OCI-M2 (cell line): ENCODE measurements at regions not wholly inside any gene's neighbourhood (a gene's known extent, or its start where the extent isn't known, plus 50 kb on each side); places are given as distances from the start of the nearest gene placed in this dataset.
"Not testable (repeated sequence)": the region's sequence is repeated elsewhere in the genome, so short reads cannot be mapped to it uniquely, and the experiment has no call there.

ENCODE experiments used
- DNase-seq: peaks from one replicate; lab custom pipeline; 2025; ENCODE audit not compliant: unreplicated experiment; lab: John Stamatoyannopoulos, UW

- no peak for DNase-seq
Observed at GRCh38 chrX:36642052-36642451, 366.1 kb upstream of the FAM47C start.

DNA sequence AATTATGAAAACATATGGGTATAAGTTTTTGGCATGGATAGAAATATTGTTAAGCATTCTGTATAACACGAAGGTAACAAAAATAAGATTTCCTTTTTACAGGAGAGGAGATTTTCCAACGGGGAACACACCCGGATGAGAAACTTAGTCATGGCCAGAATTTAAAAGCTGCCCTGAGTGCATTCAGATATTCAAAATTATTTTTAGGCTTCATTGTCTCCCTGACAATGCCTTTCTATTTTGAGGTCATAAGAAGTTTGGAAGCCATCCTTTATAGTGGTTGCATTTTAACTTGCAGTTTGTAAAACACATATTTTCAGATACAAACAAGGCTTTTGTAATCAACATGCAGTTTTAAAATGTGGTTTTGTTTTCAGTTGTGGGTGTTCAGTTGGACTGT is 357.5 kb upstream of the FAM47C start:
- no peak for DNase-seq

DNA sequence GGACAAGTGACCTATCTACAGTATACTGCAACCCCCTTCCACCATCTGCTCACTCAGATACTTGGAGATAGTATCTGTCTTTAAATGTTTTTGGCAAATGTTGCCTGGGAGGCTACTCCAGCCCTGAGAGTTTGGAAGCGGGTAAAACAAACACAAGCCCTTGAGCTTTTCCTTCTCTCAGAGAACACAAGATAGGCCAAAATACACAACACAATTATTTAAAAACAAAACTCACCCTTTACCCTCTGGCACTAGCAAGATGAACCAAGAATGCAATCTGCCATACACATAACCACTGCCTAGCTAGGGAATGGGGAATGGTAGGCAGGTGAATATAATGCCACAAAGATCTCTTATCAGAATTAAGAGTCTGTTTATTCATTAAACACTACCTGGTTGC is 324.7 kb upstream of the FAM47C start:
- no peak for DNase-seq

DNA sequence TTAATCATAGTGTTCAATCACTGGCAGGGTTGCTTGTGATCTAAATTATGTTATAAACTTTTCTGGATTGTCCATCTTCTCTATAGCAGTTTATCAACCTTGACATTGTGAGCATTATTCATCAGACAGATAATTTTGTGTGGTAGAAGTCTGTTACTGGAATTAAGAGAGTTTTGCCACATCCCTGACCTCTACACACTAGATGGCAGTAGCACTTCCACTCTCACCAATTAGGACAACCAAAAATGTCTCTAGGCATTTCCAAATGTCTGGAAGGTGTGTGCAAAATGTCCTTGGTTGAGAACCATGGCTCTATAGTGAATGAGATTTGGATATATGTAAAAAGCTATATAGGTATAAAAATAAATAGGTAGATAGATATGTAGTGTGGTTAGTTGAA is 324.1 kb upstream of the FAM47C start:
- no peak for DNase-seq

GRCh38 chrX:36721990-36722389 is 286.2 kb upstream of the FAM47C start:
- no peak for DNase-seq

DNA sequence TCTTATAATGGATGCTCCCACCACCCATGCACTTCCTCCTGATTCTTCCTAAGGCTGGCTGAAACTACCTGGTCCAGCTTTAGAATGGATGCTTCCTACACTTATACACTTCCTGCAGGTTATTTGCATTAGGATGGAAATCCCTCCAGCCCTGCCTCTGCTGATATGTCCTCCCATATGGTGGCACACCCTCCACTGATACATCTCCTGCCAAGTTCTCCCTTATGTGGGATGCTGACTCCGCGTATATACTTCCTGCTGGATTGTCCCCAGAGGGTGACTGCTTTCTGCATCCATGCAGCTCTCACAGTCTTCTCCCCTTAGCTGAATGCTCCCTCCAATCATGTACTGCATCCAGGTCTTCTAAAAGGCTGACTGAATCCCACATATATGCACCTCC is 254.6 kb upstream of the FAM47C start:
- no peak for DNase-seq

DNA sequence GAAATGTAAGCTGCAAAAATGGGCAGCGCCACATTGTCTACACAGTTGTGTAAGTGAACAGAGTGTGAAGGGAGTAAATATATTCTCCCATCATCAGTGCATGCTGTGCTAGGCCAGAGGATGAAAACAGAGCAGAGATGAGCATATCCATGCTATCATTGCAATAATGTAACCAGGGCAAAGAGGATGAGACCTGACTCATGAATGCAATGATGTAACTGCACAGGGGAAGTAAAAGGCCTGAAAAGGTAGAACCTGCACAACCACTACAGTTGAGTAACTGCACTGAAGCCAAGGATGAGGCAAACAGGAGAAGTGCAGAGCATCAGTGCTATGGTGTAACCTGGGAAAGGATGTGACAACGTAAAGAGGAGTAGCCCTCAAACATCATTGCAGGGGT is 220.4 kb upstream of the FAM47C start:
- DNase-seq = no peak

DNA sequence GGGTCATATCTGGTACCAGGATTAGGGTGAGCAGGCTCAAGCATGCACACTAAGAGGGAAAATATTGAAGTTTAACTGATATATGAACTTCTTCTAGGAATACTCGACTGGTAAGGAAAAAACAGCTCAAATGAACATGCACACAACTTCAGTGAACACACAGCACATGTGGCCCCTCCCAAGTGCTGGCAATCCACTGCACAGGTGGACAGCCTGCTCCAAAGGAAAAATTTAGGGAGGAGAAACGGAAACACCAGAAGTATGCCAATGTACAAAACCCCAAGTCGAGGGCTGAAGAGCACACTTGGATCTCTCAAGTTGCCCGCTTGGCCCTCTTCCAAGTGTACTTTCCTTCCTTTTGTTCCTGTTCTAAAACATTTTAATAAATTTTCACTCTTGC is 205.0 kb upstream of the FAM47C start:
- no peak for DNase-seq

GRCh38 chrX:36804066-36804465 is 204.1 kb upstream of the FAM47C start:
- no peak for DNase-seq

DNA sequence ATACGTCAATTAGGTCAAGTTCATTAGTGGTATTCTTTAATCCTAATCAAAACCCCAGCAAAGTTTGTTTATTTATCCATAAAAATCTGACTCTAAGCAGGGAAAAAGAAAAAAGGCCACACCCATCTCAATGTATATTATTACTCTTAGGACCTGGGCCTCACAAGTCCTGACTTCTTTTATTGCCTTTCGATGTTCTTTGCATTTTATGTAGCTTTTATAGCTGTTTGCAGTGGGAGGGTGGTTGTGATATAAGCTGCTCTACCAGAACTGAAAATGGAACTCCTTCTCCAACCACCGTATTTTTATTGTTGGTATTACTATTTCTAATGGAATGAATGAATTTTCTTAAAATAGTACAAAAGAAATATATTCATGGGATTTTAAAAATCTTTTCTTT is 163.3 kb upstream of the FAM47C start:
- DNase-seq = no peak

GRCh38 chrX:36847496-36847895 is 160.7 kb upstream of the FAM47C start:
- DNase-seq = no peak

DNA sequence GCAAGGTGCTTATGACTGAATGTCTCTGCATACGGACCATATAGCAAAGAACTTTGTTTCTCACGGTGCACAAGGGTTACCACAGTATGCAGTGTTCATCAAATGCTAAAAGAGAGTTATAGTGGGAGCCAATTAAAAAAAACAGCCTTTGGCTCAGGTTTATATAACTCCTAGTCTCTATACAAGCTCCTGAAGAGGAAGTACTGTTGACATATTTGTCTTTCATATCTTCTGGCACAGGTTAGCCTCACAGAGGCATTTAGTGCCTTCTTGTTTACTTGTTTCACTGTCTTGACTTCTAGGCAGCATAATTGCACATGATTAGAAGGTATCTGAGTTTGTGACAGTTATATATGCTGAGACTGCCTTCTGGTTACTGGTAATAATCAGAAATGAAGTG is 158.8 kb upstream of the FAM47C start:
- no peak for DNase-seq

- DNase-seq = no peak
Observed at GRCh38 chrX:36856849-36857248, 151.3 kb upstream of the FAM47C start.

DNA sequence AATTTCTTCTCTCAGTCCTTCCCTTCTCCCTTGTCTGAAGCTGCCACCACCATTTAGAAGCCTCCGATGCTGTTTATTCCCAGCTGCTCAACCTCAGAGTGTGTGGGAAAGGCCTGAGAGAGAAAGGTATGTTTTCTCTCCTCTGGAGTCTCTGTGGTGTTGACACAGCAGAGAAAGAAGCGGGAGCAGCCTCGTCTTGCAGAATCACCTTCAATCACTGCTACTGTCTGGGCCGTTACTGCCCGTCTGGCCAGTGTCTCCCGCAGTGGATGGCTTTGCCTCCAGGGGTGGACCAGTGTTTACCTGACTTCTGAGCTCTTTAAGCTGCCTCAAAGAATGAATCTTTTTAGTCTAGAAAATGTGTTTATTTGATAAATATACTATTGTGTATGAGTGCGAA is 148.9 kb upstream of the FAM47C start:
- no peak for DNase-seq

DNA sequence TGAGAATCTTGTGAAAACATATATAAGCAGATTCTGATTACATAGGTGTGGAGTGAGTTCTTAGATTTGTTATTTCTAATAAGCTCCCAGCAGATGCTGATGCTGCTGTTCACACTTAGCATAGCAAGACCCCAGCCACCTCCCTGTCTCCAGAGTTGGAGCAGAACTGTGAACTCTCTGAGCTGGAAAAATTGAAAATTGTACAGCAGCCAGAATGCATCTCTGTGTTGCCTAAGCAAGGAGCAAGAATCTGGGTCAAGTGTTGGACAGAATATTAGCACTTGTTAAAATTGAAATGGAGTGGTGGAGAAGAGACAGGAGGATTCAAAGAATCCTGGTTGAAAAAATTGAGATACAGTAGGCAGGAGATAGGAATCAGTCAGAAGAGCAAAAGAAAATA is 146.6 kb upstream of the FAM47C start:
- DNase-seq = no peak

DNA sequence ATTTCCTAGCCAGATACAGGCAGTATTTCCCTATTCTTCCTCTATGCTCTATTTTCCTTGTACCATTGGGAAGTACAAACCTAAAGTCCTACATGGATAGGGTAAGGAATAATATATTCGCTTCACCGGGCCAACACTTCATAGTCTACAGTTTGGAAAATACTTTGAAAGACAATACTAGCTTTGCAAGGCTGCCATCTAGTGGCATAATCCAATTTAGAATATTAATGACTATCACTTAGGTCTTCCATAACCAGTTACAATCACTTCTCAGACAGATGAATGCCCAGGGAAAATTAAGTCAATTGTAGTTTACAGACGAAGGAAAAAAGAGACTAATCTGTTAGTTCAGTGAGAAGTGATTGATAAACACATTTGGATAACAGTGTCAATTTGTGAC is 141.0 kb upstream of the FAM47C start:
- DNase-seq = no peak

DNA sequence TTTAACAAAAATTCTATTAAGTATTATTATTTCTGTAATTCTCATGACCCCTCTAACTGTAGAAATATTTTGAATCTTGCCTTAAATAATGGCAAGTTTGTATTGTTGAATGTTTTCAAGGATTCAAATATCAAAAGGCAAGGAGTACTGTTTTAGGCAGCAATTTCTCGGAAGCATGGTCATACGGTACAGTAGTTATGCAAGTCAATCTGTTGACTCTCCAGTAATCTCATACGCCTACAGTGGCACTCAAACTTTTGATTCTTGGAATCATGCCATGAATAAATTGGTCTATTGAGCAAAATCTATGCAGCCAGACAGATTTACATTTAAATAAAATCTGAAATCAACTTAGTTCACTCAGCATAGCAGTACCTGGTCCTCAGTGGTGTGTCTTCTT is 139.6 kb upstream of the FAM47C start:
- DNase-seq = no peak

DNA sequence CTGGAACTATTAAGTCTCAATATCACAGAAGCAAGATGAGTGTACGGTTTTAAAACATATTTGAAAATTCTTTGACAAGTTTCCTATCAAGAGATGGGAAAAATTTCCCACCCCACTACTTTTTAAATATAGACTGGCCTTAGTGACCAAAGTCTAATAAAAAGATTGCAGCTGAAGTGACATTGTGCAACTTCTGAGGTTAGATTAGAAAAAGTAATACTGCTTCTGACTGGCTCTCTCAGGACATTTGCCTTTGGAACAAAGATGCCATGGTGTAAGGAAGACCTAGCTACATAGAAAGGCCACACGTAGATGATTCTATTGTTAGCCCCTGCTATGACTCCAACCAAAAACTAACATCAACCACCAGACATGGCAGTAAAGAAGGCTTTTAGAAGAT is 138.7 kb upstream of the FAM47C start:
- no peak for DNase-seq

DNA sequence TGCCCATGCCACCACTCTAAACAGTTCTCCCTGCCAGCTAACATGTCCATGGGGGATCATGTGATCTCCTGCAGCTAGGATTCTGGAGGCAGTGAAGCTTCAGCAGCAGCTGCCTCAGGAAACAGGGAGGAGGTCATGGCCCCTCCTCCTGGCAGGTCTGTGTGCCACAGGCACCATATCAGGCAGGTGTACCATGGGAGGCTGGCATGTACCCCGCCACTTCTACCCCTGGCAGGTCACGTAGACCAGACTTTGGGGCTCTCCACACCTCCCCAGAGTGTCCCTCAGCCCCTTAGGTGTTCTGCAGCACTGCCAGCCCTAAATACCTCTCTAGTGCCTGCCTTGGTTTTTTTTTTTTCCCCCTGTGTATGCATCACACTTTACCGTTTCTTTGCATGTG is 110.5 kb upstream of the FAM47C start:
- no peak for DNase-seq

- DNase-seq = no peak
Observed at GRCh38 chrX:36898301-36898700, 109.9 kb upstream of the FAM47C start.

- DNase-seq = not testable (repeated sequence)
Observed at GRCh38 chrX:36904561-36904960, 103.6 kb upstream of the FAM47C start.

DNA sequence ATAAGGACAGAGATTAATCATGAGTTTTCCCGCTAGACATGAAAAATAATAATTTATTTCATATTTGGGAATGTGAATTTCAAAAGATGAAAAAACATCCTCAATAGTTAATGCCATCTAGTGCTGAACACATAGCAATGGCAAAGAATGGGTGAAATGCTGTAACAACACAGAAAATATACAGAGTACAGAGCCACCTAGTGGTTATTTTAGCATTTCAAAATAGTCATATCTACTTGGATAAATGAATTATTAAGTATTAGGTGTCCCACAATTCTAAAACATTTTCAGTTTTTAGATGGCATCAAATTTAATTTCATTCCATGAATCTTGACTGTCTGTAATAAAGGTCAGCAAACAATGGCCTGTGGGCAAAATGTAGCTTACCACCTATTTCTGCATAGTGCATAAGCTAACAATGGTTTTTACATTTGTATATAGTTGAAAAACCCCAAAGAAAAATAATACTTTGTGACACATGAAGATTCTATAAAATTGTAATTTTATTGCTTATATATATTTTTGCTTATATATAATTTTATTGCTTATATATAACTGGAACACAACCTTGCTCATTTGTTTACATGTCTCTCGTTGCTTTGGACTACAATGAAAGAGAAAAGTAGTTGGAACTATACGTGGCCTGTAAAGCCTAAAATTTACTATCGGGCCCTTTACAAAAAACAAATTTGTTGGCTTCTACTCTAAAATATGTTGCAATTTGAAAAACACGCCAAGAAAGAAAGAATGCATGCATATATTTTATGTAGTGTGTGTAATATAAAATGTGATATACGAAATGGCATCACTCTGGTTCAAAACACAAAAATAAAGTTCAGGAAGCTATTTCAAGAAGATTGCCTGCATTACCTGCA is 99.1 kb upstream of the FAM47C start:
- no peak for DNase-seq

DNA sequence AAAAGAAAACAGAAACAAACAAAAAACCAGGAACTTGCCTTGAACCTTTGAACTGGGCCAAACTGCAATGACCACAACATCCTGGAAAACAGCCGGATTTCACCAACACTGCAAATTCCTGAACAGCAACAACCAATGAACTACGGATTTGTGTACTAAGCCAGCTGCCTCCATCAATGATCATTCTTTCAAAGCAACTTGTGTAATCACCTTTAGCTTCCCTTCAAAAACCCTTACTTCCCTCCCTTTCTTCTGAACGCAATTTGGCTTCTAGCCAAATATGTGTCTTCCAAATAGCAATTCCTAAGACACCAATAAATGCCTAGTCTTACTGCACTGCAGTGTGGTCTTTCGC is 98.5 kb upstream of the FAM47C start:
- DNase-seq = no peak
